HG03095 (cell line): ENCODE measurements at regions not wholly inside any gene's neighbourhood (a gene's known extent, or its start where the extent isn't known, plus 50 kb on each side); places are given as distances from the start of the nearest gene placed in this dataset.

Experiments
- ATAC-seq: cut with Tn5 transposase; IDR thresholded peaks from one replicate; pipeline ENCODE4 v1.9.1; 2021; ENCODE audit warnings: moderate library complexity; ENCODE audit not compliant: unreplicated experiment

DNA sequence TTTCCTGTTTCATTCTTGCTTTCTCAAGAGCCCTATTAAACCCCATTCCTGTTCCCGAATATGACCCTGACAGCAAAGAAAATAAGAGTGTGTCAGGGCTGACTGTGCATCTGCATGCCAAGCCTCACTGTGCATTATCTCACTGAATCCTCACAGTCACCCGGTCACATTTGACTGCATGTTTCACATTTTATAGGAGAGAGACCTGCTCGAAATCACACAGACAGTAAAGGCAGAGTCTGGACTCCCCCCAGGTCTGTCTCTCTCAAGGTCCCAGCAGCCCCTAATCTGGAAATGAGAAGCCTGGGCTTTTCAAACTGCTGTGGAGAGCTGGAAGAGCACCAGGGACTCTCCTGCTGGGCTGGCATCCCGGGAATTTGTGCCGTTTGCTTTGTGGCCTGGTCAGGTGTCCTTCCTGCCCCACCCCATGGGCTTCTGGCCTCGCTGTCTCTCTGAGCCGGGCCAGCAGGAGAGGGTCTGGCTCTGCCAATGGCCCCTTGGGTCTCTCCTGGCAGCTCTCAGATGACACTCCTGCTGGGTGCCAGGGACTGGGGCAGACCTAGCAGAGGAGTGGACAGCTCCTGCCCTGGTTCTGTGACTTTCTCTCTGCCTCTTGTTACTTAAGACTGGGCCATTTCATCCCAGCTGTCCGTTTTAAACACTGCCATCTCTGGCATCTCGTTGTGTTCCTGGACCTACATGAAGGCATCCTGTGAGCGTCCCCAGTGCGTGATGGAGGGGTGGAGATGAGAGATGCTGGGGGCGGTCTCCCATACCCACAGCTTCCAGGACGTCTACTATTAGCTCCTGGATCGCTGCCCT, 173.6 kb downstream of the ARHGAP12 start:
- no peak for ATAC-seq

DNA sequence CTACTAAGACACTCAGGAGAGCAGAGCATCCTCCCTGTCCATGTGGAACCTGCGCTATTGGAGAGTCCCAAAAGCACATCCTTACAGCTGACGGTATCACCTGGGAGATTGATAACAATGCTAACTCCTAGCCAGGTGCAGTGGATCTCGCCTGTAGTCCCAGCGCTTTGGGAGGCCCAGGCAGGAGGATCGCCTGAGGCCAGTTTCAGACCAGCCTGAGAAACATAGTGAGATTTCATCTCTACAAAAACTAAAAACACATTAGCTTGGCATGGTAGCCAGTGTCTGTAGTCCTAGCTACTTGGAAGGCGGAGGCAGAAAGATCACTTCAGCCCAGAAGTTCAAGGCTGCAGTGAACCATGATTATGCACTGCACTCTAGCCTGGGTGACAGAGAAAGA, 174.9 kb downstream of the ARHGAP12 start:
- no peak for ATAC-seq

DNA sequence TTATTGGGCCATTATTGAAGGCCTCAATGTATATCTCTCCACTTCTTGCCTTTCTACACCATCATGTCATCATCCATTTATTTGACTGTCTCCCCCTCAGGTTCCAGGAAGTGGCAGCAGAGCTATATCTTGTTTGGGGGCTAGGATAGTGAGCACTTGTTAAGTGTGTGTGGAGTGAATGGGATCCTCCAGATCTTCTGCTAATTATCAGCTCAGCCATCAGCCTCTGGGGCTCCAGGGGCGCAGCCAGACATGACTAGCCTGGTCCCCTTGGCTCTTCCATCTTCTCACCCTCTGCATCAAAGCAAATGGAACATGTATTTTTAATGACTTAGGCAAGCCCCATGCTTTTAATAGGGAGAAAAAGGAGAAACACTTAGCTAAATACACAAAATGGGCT, 176.5 kb downstream of the ARHGAP12 start:
- no peak for ATAC-seq

DNA sequence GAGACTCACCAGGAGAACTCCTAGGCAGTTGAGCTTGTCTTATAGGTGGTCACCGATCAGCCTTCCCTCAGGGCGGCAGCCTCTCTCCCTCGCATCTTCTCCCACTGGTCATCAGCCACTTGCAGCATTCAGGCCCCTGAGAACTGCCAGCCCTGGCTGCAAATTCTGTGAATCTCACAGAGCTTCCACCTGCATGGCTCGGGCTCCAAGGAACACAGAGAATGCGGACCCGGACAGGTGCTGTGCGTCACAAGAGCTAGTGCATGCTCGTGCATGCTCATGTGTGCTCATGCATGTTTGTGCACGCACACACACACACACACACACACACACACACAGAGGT, 176.9 kb downstream of the ARHGAP12 start:
- ATAC-seq = no peak

DNA sequence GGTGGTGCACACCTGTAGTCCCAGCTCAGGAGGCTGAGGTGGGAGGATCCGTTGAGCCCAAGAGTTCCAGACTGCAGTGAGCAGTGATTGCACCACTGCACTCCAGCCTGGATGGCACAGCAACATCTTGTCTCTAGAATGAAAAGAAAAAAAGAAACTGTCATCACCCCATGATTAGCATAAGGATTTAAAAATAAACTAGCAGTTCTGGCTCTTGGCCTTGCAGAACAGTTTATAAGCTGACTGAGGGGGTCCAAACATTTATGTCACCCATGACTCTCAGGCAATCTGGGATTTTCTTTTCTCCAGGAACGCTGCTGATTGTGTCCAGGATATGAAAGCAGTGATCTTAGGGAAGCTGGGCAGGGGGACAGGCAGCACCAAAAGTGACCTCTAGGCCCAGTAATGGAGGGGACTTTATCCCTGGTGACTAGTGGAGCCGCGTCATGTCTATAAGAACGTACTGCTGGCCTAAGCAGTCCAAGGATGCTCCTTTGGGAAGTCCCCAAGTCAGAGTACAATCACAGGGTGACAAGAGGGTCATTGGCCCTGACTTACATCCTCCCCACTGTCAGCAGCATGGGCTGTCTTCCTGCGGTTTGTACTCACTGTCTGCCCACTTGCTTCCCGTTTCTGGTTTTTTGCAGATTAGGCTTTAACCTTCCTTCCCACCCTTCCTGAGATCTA, 177.4 kb downstream of the ARHGAP12 start:
- ATAC-seq = no peak

DNA sequence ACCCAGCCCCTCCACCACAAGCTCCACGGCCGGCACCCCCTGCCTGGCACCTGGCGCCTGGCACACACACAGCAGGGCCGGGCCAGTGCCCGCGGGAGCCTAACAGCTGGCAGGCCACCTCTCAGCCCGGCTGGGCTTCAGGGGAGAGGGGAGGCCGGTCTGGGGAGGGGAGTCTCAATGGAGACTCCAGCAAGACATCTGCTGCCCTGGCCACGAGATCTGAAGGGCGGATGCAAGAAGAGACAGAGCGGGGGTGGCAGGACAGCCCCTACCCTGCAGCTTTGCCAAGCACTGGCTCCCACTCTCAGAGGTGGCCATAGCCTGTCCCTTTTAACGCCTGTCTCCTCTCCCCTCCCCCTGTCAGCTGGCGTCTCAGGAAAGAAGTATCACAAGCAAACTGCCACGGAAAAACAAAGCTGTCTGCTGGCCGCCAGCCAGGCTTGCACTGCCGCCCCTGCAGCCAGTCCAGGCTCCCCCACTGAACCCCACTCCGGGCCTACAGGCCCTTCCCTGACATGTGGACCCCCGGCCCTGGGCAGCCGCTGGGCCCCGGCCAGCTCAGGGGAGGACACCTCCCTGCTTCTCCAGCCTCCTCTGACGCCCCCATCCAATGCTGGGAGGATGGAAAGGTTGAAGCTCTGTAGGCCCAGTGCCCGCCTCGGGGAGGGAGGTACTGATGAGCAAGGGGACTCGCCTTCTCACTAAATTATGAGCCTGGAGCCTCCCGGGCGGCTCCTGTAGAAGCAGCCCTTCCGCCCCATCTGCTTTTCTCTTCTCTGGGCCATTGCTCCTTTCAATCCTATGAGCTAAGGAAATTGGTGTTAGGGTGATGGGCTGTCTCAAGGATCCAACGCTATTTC, 178.4 kb downstream of the ARHGAP12 start:
- no peak for ATAC-seq

DNA sequence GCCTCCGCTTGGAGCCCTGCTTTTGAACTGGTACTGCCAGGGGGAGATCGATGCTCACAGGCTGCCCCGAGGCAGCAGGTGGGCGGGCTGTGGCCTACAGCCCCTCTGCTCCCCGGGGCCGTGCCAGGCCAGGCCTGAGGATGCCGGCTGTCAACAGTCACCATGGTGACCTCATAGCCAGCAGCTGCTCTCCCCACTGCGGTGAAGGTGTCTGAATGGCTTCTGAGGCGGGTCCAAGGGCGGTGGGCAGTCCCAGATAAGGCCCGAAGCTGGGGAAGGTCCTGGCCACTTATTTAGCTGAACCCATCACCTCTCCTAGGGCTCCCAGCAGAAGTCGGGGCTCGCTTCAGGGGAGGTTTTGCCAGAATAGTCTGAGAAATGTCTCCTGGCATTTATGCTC, 179.3 kb downstream of the ARHGAP12 start:
- ATAC-seq = no peak

DNA sequence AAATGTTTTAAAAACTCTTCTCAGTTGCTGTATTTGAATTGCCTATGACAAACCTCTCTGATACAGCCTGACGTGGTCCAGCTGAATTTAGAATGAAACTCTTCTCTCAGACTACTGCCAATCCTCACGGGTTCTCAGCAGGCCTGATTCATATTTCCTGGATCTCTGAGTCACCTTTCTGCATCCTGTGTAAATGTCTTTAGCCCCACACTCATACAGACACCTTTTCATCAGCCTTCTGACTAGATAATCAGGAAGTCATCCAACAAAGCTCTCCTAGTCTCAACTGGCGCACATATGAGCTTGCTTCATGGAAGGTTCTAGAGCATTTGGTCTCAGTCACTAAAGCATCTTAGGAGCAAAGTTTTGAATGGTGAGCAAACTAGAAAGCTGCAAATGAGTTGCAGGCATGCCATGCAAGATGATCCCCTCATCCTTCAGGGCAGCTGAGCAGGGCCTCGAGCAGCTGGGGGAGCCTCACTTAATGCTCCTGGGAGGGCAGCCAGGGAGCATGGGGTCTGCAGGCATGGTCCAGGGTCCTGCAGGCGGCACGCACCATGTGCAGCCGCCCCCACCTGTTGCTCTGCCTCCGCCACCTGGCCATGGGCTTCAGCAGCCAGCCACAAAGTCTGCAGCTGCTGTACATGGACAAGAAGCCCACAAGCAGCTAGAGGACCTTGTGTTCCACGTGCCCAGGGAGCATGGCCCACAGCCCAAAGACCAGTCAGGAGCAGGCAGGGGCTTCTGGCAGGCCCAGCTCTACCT, 182.8 kb downstream of the ARHGAP12 start:
- ATAC-seq = no peak

DNA sequence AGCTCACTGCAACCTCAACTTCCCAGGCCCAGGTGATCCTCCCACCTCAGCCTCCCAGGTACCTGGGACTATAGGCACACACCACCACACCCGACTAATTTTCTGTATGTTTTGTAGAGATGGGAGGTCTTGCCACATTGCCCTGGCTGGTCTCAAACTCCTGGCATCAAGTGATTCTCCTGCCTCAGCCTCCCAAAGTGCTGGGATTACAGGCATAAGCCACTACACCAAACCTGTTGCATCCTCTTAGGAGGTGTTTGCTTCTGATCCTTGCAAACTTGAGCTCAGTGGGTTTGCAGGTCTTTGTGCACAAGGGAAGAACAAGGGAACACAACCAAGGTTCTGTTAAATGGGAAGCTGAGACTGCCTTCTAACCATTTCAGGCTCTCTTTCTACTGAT, 184.6 kb downstream of the ARHGAP12 start:
- ATAC-seq = no peak

DNA sequence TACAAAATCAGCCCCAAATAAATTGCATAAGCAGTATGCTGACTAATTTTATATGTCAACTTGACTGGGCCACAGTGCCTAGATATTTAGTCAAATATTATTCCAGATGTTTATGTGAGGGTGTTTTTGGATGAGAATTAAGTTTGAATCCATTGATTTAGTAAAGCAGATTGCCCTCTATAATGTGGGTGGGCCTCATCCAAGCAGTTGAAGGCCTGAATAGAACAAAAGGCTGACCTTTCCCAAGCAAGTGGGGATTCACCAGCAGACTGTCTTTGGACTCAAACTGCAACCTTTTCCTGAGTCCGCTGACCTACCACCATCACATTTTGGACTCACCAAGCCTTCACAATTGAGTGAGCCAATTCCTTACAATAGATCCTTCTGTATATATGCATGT, 186.4 kb downstream of the ARHGAP12 start:
- no peak for ATAC-seq

DNA sequence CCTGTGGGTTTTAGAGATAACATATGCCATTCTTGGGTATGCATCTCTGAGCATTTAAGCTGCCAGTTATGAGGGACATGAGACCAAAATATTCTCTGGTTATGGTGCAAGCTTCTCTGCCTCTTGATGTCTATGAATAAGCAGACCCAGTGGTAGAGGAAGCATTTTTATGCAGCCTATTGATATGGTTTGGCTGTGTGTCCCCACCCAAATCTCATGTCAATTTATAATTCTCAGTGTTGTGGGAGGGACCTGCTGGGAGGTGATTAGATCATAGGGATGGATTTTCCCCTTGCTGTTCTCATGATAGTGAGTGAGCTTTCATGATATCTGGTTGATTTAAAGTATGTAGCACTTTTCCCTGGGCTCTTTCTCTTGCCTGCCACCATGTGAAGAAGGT, 187.2 kb downstream of the ARHGAP12 start:
- ATAC-seq = no peak

DNA sequence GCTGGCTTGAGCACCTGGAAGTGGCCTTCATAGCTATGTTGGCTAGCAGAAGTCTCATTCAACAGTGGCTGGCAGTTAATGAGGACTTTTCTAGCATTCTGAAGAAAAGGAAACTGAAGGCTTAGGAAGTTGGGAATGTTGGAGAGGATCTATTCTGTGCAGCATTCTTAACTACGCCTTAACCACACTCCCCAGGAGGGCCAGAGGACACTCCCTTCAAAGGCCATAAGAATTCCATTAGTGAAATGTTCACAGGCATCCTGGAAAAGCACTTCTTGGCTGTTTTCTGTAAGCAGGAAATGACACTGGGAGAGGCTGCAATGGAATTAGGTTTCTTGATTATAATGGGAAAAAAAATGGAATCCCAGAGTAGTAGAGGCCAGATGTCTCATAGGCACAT, 188.9 kb downstream of the ARHGAP12 start:
- no peak for ATAC-seq

DNA sequence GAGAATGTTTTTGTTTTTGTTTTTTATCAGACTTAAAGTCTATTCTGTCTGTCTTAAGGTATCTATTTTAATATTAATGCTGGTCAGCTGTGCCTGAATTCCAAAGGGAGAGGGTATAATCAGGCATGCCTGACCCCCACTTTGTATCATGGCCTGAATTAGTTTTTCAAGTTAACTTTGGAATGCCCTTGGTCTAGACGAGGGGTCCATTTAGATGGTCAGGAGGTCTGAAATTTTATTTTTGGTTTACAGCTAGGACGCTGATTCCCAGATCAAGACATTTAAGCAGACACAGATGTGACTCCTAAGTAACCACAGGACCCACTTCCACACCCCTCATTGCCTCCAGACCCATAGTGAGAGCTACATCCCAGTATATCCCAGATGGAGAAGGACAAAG, 189.5 kb downstream of the ARHGAP12 start:
- ATAC-seq = no peak

DNA sequence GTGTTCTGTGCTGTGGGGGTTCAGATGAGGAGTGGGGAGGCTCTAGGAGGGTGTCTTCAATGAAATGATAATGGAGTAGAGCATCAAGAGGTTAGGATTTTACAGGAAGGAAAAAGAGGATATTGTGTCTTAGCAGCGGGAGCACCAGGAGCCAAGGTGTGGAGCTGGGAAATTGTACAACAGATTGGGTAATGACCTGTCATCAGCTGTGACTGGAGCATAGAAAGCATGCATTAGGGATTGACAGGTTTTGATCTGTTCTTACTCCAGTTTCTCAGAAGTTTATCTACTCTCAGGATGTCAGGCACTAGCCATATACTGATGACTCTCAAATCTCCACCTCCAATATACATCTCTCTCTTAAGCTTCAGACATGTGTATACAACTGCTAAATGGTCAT, 196.9 kb downstream of the ARHGAP12 start:
- no peak for ATAC-seq

DNA sequence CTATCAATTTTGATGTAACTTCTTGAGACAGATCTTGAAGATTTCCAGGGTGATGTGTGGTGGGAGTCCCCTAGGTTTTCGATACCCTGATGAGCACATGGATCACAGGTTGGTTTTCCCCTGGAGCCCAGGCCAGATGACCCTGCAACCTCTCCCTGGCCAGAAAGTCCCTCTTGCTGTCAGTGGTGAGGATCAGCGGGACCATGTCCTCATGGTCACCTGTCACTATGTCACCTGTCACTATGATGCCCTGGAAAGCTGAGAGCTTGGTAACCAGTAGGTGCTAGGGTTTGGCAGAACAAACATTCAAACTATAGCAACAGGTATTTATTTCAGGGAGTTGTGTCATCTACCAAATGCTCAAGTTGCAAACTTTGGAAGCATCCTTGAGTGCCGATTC, 197.9 kb downstream of the ARHGAP12 start:
- ATAC-seq = no peak

DNA sequence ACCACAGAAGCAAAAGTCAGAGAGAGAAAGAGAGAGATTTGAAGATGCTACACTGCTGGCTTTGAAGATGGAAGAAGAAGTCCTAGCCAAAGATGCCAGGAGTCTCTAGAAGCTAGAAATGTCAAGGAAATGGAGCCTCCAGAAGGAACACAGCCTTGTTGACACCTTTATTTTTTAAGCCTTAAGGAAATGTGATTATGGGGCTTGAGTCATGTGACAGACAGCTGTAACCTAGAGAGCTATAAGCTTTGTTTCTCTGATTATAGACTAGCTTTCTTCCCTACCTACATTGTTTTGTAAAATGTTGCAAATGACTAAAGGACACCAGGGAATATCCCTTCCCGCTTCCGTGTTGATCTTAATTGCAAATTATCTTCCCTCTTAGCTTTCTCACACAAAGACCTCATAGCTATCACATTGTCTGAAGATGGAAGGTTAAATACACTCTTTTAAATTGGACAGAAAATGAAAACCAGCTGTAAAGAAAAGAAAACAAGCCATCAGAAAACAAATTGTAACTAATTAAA, 199.9 kb downstream of the ARHGAP12 start:
- ATAC-seq = no peak

DNA sequence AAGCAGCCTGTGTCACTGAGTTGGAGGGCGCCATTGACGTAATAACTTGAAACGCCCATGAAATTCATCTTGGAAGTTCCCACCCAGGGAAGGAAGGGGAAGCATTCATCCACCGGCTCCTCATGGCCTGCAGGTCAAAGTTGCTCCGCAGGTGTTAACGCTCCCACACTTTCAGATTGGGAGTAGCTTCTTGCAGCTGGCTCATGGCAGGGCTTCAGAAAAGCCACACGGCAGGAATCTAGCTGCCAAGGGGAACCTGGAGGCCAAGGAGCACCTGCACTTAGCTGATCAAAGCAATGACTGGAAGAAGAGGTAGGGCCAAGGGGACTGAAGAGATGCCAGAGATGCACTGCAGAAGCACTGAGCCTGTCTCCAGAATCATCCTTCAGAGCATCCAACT, 203.2 kb downstream of the ARHGAP12 start:
- no peak for ATAC-seq

DNA sequence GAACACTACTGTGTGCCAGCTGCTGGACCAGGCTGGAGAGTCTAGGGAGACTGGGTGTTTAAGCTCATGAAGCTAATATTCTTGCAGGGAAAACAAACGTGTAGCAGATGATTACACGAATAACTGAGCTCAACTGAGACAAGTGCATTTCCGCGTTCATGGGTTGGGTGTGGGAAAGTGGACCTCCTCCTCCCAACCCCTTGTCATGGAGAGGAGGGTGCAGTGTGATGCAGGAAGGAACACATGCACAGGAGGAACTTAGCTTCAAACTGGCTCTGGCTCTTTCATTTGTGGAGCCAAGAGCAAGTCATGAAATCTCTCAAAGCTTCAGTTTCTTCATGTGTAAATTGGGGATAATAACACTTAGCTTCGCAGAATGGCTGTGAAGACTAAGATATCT, 204.3 kb downstream of the ARHGAP12 start:
- ATAC-seq = no peak

DNA sequence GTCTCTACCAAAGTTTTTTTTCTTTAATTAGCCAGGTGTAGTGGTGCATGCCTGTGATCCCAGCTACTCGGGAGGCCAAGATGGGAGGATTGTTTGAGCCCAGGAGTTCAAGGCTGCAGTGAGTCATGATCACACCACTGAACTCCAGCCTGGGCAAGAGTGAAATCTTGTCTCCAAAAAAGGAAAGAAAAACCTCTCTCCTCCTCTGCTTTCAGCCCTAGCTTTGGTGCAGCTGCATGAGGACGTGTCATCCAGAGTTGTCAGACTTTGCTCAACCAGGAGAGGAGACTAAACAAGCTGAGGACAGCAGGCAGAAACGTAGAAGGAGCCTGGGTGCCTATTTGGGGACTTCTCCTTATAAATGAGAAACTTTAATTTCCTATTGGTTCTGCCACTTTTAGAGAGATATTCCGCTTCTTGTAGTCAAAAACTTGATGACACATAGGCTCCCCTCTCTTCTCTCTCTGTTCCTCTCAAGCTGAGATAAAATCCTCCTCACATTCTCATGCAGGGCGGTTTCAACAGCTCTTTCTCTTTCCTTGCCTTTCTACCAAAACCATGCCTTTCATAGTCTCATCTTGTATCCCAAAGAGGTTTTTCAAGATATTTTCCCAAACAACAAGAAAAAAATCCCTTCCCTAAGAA, 205.4 kb downstream of the ARHGAP12 start:
- no peak for ATAC-seq

DNA sequence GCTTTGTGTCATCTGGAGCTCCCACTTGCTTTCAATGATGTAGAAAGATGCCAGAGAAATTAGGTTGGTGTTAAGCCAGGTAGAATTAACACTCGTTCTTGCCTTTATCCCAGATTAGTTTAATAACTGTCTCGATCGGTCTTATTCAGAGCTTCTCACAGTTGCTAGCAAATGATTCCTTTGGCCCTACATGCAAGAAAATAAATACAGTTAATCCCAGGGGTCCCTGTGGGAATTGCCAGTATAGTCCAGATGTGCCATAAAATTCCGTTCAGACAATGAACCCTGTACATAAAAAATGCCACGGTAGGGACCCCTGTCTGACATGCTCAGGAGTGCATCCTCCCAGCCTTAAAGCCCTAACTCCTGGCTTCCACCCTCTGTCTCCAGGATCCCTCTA, 207.5 kb downstream of the ARHGAP12 start:
- ATAC-seq = no peak
